ENCODE measurements at regions not wholly inside any gene's neighbourhood (a gene's known extent, or its start where the extent isn't known, plus 50 kb on each side); places are given as distances from the start of the nearest gene placed in this dataset.

GRCh38 chr2:185954389-185954788 is 215.8 kb downstream of the FSIP2 start:
- WGBS (ENCODE audit: insufficient coverage), result no CpG with 5 or more reads among the region's 2 CpGs
- Histone ChIP-seq H3K27me3 (replicated peaks in 1 of 4; ENCODE audit: control extremely low read depth in 1 of 4, control insufficient read depth in 3 of 4, insufficient read depth in 4 of 4, low read length in 3 of 4) (no peaks in the 10 kb centered on the region), H3K9me3 (ENCODE audit: control extremely low read depth in 1 of 3, control insufficient read depth in 2 of 3, insufficient read depth in 1 of 3, low read length in 2 of 3) (no peaks in the 10 kb centered on the region), H3K4me3 (ENCODE audit: control extremely low read depth in 1 of 5, extremely low read depth in 1 of 5, insufficient read depth in 1 of 5, low read depth in 2 of 5, low read length in 4 of 5) (no peak overlapping the region), H3K4me2 (replicated peaks; ENCODE audit: low read depth, low read length, poor library complexity, severe bottlenecking) (no peak overlapping the region), H3K4me1 (ENCODE audit: control insufficient read depth in 2 of 2, insufficient read depth in 2 of 2, low read length in 2 of 2) (no peaks in the 10 kb centered on the region), H4K20me1 (ENCODE audit: control insufficient read depth, insufficient read depth, low read length, poor library complexity, severe bottlenecking) (no peaks in the 10 kb centered on the region), H3K79me2 (ENCODE audit: control insufficient read depth, insufficient read depth, low read length) (no peaks in the 10 kb centered on the region), H3K27ac (ENCODE audit: low read length in 2 of 2) (no peak overlapping the region), H3K9ac (ENCODE audit: low read length) (no peak overlapping the region), H3K36me3 (replicated peaks in 1 of 2; ENCODE audit: control extremely low read depth in 1 of 2, control insufficient read depth in 1 of 2, extremely low read depth in 1 of 2, insufficient read depth in 2 of 2, low read length in 1 of 2) (no peaks in the 10 kb centered on the region), H2AFZ (ENCODE audit: insufficient read depth, low read depth, low read length, poor library complexity, severe bottlenecking) (no peak overlapping the region)
- DNase-seq (no peak), ATAC-seq (ENCODE audit: low read depth) (no peak)
- Mint-ChIP-seq H3K27me3 (no peaks in the 10 kb centered on the region), H3K4me1 (no peaks in the 10 kb centered on the region), H3K27ac (no peak overlapping the region), H3K4me3 (no peak overlapping the region), H3K9me3 (ENCODE audit: insufficient read depth) (peaks cover 5% of the 10 kb centered on the region)
- intact Hi-C loops (cut with micrococcal nuclease), result no loop called here
- TF ChIP-seq, protein P1, sequence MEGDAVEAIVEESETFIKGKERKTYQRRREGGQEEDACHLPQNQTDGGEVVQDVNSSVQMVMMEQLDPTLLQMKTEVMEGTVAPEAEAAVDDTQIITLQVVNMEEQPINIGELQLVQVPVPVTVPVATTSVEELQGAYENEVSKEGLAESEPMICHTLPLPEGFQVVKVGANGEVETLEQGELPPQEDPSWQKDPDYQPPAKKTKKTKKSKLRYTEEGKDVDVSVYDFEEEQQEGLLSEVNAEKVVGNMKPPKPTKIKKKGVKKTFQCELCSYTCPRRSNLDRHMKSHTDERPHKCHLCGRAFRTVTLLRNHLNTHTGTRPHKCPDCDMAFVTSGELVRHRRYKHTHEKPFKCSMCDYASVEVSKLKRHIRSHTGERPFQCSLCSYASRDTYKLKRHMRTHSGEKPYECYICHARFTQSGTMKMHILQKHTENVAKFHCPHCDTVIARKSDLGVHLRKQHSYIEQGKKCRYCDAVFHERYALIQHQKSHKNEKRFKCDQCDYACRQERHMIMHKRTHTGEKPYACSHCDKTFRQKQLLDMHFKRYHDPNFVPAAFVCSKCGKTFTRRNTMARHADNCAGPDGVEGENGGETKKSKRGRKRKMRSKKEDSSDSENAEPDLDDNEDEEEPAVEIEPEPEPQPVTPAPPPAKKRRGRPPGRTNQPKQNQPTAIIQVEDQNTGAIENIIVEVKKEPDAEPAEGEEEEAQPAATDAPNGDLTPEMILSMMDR (IDR thresholded peaks at IDR 0.05), result no peak
- TF ChIP-seq EZH2 (IDR thresholded peaks at IDR 0.05; ENCODE audit: borderline replicate concordance, insufficient read depth, low read depth, low read length, poor library complexity, severe bottlenecking), result no peak
- ChIA-PET POLR2A (no interaction called here), CTCF (no interaction called here)

DNA sequence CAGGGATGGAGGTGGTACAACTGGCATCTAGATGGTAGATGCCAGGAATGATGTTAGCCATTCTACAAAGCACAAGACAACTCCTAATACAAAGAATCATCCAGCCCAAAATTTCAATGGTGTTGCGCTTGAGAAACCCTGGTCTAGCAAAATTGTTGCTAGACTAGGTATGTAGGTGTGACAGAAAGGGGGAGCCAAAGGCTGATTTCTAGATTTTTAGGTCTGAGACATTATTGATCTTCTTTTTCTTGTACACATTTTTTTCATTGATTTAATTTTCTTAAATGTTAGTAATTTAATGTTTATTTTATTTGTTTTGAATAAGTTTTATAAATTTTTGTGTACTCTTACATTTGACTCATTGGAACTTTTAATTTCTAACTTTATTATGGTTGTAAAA is 216.4 kb downstream of the FSIP2 start:
- Histone ChIP-seq H3K4me3 (ENCODE audit: control extremely low read depth in 1 of 5, extremely low read depth in 1 of 5, insufficient read depth in 1 of 5, low read depth in 2 of 5, low read length in 4 of 5) (no peak overlapping the region), H3K4me2 (replicated peaks; ENCODE audit: low read depth, low read length, poor library complexity, severe bottlenecking) (no peak overlapping the region), H3K27ac (ENCODE audit: low read length in 2 of 2) (no peak overlapping the region), H3K9ac (ENCODE audit: low read length) (no peak overlapping the region), H3K79me2 (ENCODE audit: control insufficient read depth, insufficient read depth, low read length) (no peaks in the 10 kb centered on the region), H3K36me3 (replicated peaks in 1 of 2; ENCODE audit: control extremely low read depth in 1 of 2, control insufficient read depth in 1 of 2, extremely low read depth in 1 of 2, insufficient read depth in 2 of 2, low read length in 1 of 2) (no peaks in the 10 kb centered on the region), H4K20me1 (ENCODE audit: control insufficient read depth, insufficient read depth, low read length, poor library complexity, severe bottlenecking) (no peaks in the 10 kb centered on the region), H3K9me3 (ENCODE audit: control extremely low read depth in 1 of 3, control insufficient read depth in 2 of 3, insufficient read depth in 1 of 3, low read length in 2 of 3) (no peaks in the 10 kb centered on the region), H2AFZ (ENCODE audit: insufficient read depth, low read depth, low read length, poor library complexity, severe bottlenecking) (no peak overlapping the region), H3K4me1 (ENCODE audit: control insufficient read depth in 2 of 2, insufficient read depth in 2 of 2, low read length in 2 of 2) (no peaks in the 10 kb centered on the region), H3K27me3 (replicated peaks in 1 of 4; ENCODE audit: control extremely low read depth in 1 of 4, control insufficient read depth in 3 of 4, insufficient read depth in 4 of 4, low read length in 3 of 4) (no peaks in the 10 kb centered on the region)
- no peak overlapping the region for H3K4me3 Mint-ChIP-seq
- H3K9me3 Mint-ChIP-seq (ENCODE audit: insufficient read depth), result peaks cover 3% of the 10 kb centered on the region
- TF ChIP-seq, protein P1 (IDR thresholded peaks at IDR 0.05), result no peak
- TF ChIP-seq EZH2 (IDR thresholded peaks at IDR 0.05; ENCODE audit: borderline replicate concordance, insufficient read depth, low read depth, low read length, poor library complexity, severe bottlenecking), result no peak
- ATAC-seq (ENCODE audit: low read depth) (no peak), DNase-seq (no peak)
- ChIA-PET POLR2A (no interaction called here), CTCF (no interaction called here)
- H3K4me1 Mint-ChIP-seq, result no peaks in the 10 kb centered on the region
- intact Hi-C loops (cut with micrococcal nuclease), result no loop called here
- no peak overlapping the region for H3K27ac Mint-ChIP-seq
- no CpG with 5 or more reads among the region's 1 CpG for WGBS (ENCODE audit: insufficient coverage)
- H3K27me3 Mint-ChIP-seq, result no peaks in the 10 kb centered on the region
